HL-60/S4 treated with phorbol 12-myristate 13-acetate at 8.2 ng/mL for 4 days and 3 days (cell line): ENCODE measurements at regions not wholly inside any gene's neighbourhood (a gene's known extent, or its start where the extent isn't known, plus 50 kb on each side); places are given as distances from the start of the nearest gene placed in this dataset.
"Not testable (repeated sequence)": the region's sequence is repeated elsewhere in the genome, so short reads cannot be mapped to it uniquely, and the experiment has no call there.

Experiments used
- in situ Hi-C: fragments of 300-500 bp; cut with MboI; formaldehyde crosslinking; loops from 2 replicates; pipeline ENCODE4 v1.15.0; 2022; ENCODE audit warnings: low sequenced_read_pairs

GRCh38 chr12:9543341-9543740 is 64.4 kb downstream of the KLRB1 start:
- in situ Hi-C loops, result not testable (repeated sequence)

DNA sequence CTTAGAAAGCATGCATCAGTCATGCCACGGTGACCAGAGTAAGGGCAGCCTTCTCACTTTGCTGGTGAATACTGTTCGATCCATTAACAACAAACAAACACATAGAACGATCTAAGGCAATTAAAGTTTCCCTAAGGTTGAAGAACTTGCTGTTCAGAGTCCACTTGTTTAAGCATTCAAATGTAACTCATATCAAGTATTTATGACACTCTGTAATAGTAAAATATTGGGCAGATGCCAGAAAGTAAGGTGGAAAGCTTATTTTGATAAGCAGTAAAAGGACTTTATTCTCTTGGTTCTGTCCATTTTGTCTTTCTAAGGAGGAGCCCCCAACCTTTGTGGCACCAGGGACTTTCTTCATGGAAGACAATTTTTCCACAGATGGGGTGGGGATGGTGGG is 64.9 kb downstream of the KLRB1 start:
- in situ Hi-C loops, result not testable (repeated sequence)

- in situ Hi-C loops, result not testable (repeated sequence)
These were observed 91.8 kb downstream of the KLRB1 start for GRCh38 chr12:9515925-9516324.

GRCh38 chr12:9512695-9513094 is 95.0 kb downstream of the KLRB1 start:
- in situ Hi-C loops, result not testable (repeated sequence)

GRCh38 chr12:9510392-9511011 is 97.2 kb downstream of the KLRB1 start:
- in situ Hi-C loops, result not testable (repeated sequence)

- in situ Hi-C loops, result no loop called here
These were observed 98.1 kb downstream of the KLRB1 start for GRCh38 chr12:9509464-9510161.

DNA sequence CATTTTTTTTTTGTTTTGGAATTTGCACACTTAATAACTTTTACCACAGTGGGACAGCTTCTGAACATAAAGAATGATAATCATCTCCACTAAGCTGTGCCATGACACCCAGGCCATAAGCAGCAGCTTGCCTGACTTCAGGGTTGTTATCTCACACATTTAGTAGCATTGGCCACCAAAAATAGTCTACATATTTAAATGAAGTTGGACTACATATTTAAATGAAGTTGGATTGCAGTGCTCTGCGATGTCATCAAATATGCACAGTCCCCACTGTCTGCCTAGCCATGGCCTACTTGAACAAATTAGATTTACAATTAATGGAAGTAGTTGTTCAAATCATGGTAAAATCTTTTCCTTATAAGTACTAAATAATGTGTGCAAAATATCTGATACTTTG is 101.0 kb downstream of the KLRB1 start:
- in situ Hi-C loops, result no loop called here

DNA sequence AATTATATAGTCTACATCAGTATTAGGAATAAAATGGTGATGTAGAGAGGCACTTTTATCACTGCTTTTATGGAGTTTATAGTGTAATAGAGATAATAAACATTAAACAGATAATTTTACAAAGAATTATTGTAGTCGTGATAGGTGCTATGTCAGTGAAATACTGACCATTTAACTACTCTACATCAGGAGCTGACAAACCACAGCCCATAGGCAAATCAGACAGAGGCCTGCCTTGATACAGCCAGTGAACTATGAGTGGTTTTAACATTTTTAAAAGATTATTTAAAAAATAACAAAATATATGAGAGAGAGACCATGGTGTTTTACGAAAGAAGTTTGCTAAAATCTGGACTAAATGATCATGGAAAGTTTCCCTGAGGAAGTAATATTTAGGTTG is 104.3 kb downstream of the KLRB1 start:
- in situ Hi-C loops, result not testable (repeated sequence)

DNA sequence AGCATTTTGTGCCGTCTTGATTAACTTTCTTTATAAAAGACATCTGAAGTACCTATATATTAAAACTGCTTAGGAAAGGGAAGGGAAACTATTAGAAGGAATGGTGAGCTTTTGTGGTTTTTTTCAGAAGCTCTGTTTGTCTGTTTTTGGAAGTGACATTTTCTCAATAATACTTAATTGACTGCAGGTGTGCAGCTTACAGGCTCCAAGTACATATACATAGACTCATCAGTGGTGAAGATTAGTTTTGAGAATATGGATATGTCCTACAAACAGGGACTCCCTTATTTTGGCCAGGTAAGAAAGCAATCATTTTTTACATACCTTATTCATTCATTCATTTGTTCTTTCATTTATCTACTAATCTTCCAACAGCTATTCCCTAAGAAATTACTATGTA is 104.9 kb downstream of the KLRB1 start:
- in situ Hi-C loops, result not testable (repeated sequence)

- in situ Hi-C loops, result not testable (repeated sequence)
These were observed 114.4 kb downstream of the KLRB1 start for GRCh38 chr12:9493325-9493724.

GRCh38 chr12:9481289-9481688 is 126.4 kb downstream of the KLRB1 start:
- in situ Hi-C loops, result not testable (repeated sequence)

DNA sequence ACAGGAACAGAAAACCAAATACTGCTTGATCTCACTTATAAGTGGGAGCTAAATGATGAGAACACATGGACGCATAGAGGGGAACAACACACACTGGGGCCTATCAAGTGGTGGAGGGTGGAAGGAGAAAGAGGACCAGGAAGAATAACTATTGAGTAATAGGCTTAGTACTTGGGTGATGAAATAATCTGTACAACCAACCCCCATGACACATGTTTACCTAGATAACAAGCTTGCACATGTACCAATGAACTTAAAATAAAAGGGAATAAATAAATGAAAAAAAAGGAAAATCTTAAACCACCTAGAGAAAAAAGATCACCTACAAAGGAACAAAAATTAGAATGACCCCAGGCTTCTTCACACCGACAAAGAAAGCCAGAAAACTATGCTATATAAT is 133.5 kb downstream of the KLRB1 start:
- in situ Hi-C loops, result not testable (repeated sequence)

GRCh38 chr12:9473638-9474037 is 134.1 kb downstream of the KLRB1 start:
- in situ Hi-C loops, result not testable (repeated sequence)

DNA sequence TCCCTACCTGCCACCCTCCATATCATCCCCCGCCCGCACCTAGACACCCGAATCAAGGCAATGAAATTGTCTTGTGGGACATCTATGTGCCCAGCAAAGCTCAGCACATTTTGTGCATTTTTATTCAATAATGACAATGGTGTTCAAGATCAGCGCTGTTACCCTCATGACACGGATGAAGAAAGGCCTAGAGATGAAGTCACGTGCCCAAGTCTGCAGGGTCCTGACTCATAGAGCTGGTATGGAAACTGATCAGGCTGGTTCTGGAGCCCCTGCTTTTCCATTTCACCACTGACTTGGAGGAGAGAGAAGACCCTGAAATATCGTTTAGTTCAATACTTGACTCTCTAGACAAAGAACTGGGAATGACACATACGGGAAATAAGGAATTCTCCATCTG is 136.2 kb downstream of the KLRB1 start:
- in situ Hi-C loops, result not testable (repeated sequence)

DNA sequence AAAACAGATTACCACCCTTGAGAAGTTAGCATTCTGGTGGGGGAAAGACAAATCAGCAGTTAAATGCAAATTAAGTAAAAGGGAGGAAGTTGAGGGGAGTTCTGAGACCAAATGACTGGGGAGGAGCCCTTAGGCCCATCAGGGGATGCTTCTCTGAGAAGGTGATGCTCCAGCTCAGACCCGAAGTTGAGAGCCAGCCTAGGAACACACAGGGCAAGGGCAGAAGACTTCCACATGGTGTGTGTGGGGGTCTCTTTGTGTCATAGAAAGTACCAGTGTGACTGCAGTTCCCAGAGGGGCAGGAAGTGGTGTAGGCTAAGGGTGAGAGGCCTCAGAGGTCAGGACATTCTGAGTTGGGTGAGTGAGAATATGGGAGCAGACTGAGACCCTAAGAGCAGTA is 137.3 kb downstream of the KLRB1 start:
- in situ Hi-C loops, result not testable (repeated sequence)

GRCh38 chr12:9469956-9470355 is 137.8 kb downstream of the KLRB1 start:
- in situ Hi-C loops, result not testable (repeated sequence)

- in situ Hi-C loops, result not testable (repeated sequence)
These were observed 138.3 kb downstream of the KLRB1 start for GRCh38 chr12:9469463-9469862.

GRCh38 chr12:9468998-9469397 is 138.7 kb downstream of the KLRB1 start:
- in situ Hi-C loops, result not testable (repeated sequence)

DNA sequence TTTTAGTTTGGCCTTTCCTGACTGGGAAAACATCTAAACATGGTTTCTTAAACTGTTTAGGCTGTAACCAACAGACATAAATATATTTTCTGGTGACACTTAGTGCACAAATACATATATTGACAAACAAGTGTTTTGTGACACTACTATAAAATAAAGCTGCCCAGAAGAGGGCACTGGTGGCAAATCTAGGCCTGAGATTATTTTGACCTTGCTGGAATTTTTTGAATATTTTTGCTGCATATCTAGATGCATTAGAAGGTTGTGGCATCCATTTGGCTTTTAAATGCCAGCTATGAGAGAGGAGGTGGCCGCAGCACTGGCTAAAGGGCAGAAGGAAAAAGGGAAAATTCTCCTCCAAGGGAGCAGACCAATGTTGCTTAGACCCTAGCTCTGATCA is 139.6 kb downstream of the KLRB1 start:
- in situ Hi-C loops, result not testable (repeated sequence)

DNA sequence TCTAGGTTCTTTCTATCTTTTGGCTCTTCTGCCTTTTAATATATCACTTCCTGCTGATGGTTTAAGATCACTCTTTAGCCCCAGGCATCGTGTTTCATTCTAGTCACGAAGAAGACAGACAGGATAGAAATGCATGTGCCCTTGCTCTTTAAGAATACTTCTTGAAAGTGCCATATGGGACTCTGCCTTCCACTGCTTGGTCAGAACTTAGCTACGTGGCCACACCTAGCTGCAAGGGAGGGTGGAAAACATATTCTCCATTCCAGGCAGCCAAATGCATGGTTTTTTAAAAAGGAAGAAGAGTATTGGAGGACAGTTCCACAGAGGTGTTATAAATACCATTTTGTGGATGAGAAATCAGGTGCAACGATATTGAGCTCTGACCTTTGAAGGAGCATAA is 143.3 kb downstream of the KLRB1 start:
- in situ Hi-C loops, result no loop called here

DNA sequence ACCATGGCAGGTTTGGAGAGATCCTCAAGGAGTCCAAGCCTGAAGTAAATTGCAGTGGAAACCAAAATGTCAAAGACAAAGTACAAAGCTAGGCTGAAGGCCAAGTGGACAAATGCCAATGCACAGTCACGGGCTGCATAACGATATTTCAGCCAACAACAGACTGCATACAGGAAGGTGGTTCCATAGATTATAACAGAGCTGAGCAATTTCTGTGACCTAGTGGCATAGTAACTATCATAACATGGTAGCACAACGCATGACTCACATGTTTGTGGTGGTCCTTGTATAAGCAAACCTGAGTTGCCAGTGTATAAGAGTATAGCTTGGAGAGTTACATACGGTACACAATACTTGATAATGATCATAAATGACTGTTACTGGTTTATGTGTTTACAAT is 152.2 kb downstream of the KLRB1 start:
- in situ Hi-C loops, result not testable (repeated sequence)

GRCh38 chr12:9454021-9454420 is 153.7 kb downstream of the KLRB1 start:
- in situ Hi-C loops, result not testable (repeated sequence)

GRCh38 chr12:9450127-9450567 is 157.6 kb downstream of the KLRB1 start:
- in situ Hi-C loops, result not testable (repeated sequence)
